OCI-LY7 (cell line): ENCODE measurements at regions not wholly inside any gene's neighbourhood (a gene's known extent, or its start where the extent isn't known, plus 50 kb on each side); places are given as distances from the start of the nearest gene placed in this dataset.

Experiments used
- CTCF ChIP-seq: fragments of 200-600 bp; sonication (generic); conservative IDR thresholded peaks from 2 replicates; pipeline ENCODE4 v1.5.1; 2014; ENCODE audit warnings: mild to moderate bottlenecking, antibody characterized with exemption, low read length, moderate library complexity, mixed read lengths
- EZH2phosphoT487 ChIP-seq: fragments of 200-600 bp; sonication (generic); IDR thresholded peaks from 2 replicates; pipeline ENCODE4 v1.6.1; 2018; ENCODE audit warnings: low read depth, borderline replicate concordance, mild to moderate bottlenecking, mixed run types, antibody characterized with exemption, low read length, moderate library complexity, mixed read lengths

GRCh38 chr7:125465527-125465926, 535.9 kb upstream of the POT1 start:
- TF ChIP-seq CTCF (no peak), EZH2phosphoT487 (no peak)
